Panc1 (cell line): ENCODE measurements at regions not wholly inside any gene's neighbourhood (a gene's known extent, or its start where the extent isn't known, plus 50 kb on each side); places are given as distances from the start of the nearest gene placed in this dataset.

Experiments used
- ATAC-seq: fragments of 200-7000 bp; cut with Tn5 transposase; 2 replicates; pipeline ENCODE4 v1.9.1; 2020; ENCODE audit warnings: mild to moderate bottlenecking, moderate library complexity
- BruUV-seq: library from RNA; stranded (reverse); fragments of 400-500 nt; replicated peaks from 2 replicates; lab custom pipeline; 2021; lab: Mats Ljungman, UMichigan
- CTCF ChIA-PET: fragments of 300-600 bp; sonication (Branson Sonifier 250); formaldehyde crosslinking; loops from one replicate; lab custom pipeline; 2022; ENCODE audit warnings: antibody characterized with exemption; lab: Charles Lee
- POLR2A ChIA-PET: fragments of 300-600 bp; sonication (Branson Sonifier 250); formaldehyde crosslinking; loops from one replicate; lab custom pipeline; 2022; ENCODE audit warnings: antibody characterized with exemption; lab: Charles Lee
- DNase-seq: peaks from one replicate; pipeline ENCODE4 v3.0.0-alpha.2; 2010; ENCODE audit warnings: low read depth, low spot score
- H3K27ac ChIP-seq: 2 replicates; pipeline ENCODE4 v1.5.1; 2011; ENCODE audit warnings: mild to moderate bottlenecking, low read length, inconsistent platforms
- H3K27me3 ChIP-seq: fragments of 200-500 bp; sonication (Bioruptor generic); 2 replicates; pipeline ENCODE4 v1.6.0; 2014; ENCODE audit warnings: low read length, inconsistent platforms; ENCODE audit not compliant: control insufficient read depth, insufficient read depth
- H3K36me3 ChIP-seq: fragments of 200-500 bp; sonication (Bioruptor generic); 2 replicates; pipeline ENCODE4 v1.5.1; 2014; ENCODE audit warnings: inconsistent platforms, mild to moderate bottlenecking, low read length, moderate library complexity; ENCODE audit not compliant: control insufficient read depth, insufficient read depth
- H3K4me1 ChIP-seq: 2 replicates; pipeline ENCODE4 v1.5.1; 2011; ENCODE audit warnings: inconsistent platforms, mild to moderate bottlenecking, low read length, moderate library complexity; ENCODE audit not compliant: control insufficient read depth, insufficient read depth
- H3K4me3 ChIP-seq, 2 experiments: 2 replicates each; pipeline ENCODE4 v1.5.1; 2011 to 2012; ENCODE audit warnings: low read depth in 2 of 2, low read length in 2 of 2, mild to moderate bottlenecking in 2 of 2, inconsistent platforms in 1 of 2, moderate library complexity in 1 of 2
- H3K9me3 ChIP-seq: fragments of 200-500 bp; sonication (Bioruptor generic); 2 replicates; pipeline ENCODE4 v1.5.1; 2014; ENCODE audit warnings: low read depth, mild to moderate bottlenecking, inconsistent platforms, low read length, moderate library complexity; ENCODE audit not compliant: control insufficient read depth, insufficient read depth
- POLR2AphosphoS5 ChIP-seq: IDR thresholded peaks from 2 replicates; pipeline ENCODE4 v1.6.1; 2012; ENCODE audit warnings: mild to moderate bottlenecking, low read depth, low read length, moderate library complexity
- REST ChIP-seq, 2 experiments: IDR thresholded peaks; 2 replicates each; pipeline ENCODE4 v1.6.1; 2011 to 2012; ENCODE audit warnings: low read depth in 2 of 2, control low read depth in 1 of 2, low read length in 1 of 2, mild to moderate bottlenecking in 1 of 2, moderate library complexity in 1 of 2; ENCODE audit not compliant: insufficient read depth in 1 of 2
- SIN3A ChIP-seq: IDR thresholded peaks from 2 replicates; pipeline ENCODE4 v1.6.1; 2012; ENCODE audit warnings: low read depth, mild to moderate bottlenecking, low read length, moderate library complexity, borderline replicate concordance; ENCODE audit not compliant: insufficient read depth
- TCF7L2 ChIP-seq: IDR thresholded peaks from 2 replicates; pipeline ENCODE4 v1.6.1; 2011; ENCODE audit warnings: mild to moderate bottlenecking, low read depth, low read length, inconsistent platforms
- in situ Hi-C: cut with HindIII; loops from 2 replicates; pipeline ENCODE4 v1.10.0; 2016; ENCODE audit warnings: low sequenced_read_pairs, low pct_unique_long_range_greater_than_20kb
- intact Hi-C: fragments of 100-400 bp; cut with micrococcal nuclease; formaldehyde crosslinking; loops from one replicate; pipeline ENCODE4 v1.10.0; 2022; ENCODE audit not compliant: unreplicated experiment
- TF ChIP-seq, protein P1 (sequence below): fragments of 450-650 bp; IDR thresholded peaks from 2 replicates; pipeline ENCODE4 v1.5.1; 2017; ENCODE audit warnings: mild to moderate bottlenecking

DNA sequence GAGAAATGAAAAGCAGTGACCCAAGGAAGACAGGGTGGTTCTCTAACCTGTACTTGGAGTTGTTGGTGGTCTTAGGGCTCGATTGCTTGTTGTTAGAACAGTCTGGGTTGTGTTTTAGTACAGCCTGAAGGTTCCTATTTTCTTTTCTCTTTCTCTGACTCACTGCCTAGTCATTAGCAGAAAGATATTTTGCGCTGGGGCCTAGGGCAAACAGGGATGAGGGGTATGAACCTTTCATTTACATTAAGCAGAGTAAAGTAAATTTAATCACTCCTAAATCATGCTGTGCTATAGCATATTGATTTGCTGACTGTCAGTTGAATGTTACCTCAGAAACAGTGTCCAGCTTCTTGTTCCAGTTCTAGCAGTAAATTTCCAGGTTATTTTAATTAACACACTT lies 197.2 kb downstream of the RWDD3 start:
- intact Hi-C loops = no loop called here
- Histone ChIP-seq H3K4me1 (no peaks in the 10 kb centered on the region), H3K27me3 (no peaks in the 10 kb centered on the region), H3K36me3 (no peaks in the 10 kb centered on the region), H3K9me3 (no peaks in the 10 kb centered on the region), H3K4me3 (no peak overlapping the region), H3K27ac (no peak overlapping the region)
- no TSS peak for BruUV-seq
- TF ChIP-seq SIN3A (no peak), TCF7L2 (no peak), POLR2AphosphoS5 (no peak), REST (IDR thresholded peaks at IDR 0.05; ENCODE audit: insufficient read depth in 1 of 2, low read depth in 2 of 2, low read length in 1 of 2) (no peak)
- TF ChIP-seq, protein P1, sequence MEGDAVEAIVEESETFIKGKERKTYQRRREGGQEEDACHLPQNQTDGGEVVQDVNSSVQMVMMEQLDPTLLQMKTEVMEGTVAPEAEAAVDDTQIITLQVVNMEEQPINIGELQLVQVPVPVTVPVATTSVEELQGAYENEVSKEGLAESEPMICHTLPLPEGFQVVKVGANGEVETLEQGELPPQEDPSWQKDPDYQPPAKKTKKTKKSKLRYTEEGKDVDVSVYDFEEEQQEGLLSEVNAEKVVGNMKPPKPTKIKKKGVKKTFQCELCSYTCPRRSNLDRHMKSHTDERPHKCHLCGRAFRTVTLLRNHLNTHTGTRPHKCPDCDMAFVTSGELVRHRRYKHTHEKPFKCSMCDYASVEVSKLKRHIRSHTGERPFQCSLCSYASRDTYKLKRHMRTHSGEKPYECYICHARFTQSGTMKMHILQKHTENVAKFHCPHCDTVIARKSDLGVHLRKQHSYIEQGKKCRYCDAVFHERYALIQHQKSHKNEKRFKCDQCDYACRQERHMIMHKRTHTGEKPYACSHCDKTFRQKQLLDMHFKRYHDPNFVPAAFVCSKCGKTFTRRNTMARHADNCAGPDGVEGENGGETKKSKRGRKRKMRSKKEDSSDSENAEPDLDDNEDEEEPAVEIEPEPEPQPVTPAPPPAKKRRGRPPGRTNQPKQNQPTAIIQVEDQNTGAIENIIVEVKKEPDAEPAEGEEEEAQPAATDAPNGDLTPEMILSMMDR = no peak
- ChIA-PET POLR2A (no interaction called here), CTCF (no interaction called here)
- DNase-seq (no peak), ATAC-seq (no peak)
- in situ Hi-C loops = no loop called here

DNA sequence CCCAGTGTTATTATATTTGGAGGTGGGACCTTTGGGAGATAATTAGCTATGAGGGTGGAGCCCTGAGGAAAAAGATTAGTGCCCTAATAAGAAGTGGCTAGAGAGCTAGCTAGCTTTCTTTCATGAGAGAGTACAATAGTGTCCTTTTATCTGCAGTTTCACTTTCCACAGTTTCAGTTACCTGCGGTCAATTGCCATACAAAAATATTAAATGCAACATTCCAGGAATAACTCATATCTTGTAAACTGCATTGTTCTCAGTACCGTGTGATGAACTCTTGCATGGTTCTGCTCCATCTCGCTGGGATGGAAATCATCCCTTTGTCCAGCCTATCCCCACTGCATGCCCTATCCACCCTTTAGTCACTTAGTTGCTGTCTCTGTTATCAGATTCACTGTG lies 201.6 kb downstream of the RWDD3 start:
- Histone ChIP-seq H3K4me1 (no peaks in the 10 kb centered on the region), H3K27me3 (no peaks in the 10 kb centered on the region), H3K4me3 (no peak overlapping the region), H3K36me3 (no peaks in the 10 kb centered on the region), H3K9me3 (no peaks in the 10 kb centered on the region), H3K27ac (no peak overlapping the region)
- ChIA-PET POLR2A (no interaction called here), CTCF (no interaction called here)
- no peak for ATAC-seq
- DNase-seq = no peak
- intact Hi-C loops (no loop called here), in situ Hi-C loops (no loop called here)
- TF ChIP-seq TCF7L2 (no peak), REST (IDR thresholded peaks at IDR 0.05; ENCODE audit: insufficient read depth in 1 of 2, low read depth in 2 of 2, low read length in 1 of 2) (no peak), POLR2AphosphoS5 (no peak), SIN3A (no peak)
- TF ChIP-seq, protein P1 = no peak
- BruUV-seq = no TSS peak
